Ecto neural progenitor cell (in vitro differentiated cells): ENCODE measurements at regions not wholly inside any gene's neighbourhood (a gene's known extent, or its start where the extent isn't known, plus 50 kb on each side); places are given as distances from the start of the nearest gene placed in this dataset.
A peak's percentile ranks its signal among the peaks of the same experiment; 100 is the strongest.

Experiments used
- DNase-seq: peaks from one replicate; pipeline ENCODE4 v3.0.0-alpha.2; 2018; ENCODE audit warnings: low spot score

DNA sequence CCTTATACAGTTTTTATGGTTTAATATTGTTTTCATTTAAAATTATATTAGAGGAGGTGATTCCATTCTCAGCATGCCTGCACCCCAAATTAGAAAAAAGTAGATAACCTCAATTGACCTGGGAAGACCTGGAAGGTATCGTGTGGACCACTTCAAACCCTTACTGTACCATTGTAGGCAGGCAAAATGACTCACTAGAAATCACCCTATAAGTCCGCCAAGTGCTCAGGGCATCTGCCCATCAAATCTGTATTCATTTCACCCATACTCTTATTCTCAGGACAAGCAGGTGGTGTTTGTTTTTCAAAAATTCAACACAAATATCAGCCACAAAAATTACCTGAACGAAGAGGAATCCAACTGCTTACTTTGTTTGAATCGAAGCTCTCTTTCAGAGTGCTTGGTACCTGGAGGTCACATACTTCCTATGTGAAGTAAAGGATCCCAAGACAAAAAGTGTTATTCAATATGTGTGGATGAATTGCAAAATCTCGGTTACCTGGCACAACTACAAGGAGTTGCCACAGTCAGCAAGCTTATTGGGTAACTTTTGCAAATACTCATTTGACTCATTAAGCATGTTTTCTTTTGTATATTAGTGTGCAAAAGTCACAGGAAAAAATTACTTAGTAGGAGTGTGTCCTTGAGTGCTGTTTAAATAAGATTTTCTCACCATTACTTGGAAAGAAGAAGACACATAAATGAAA lies 216.2 kb downstream of the ENC1 start:
- no peak for DNase-seq

DNA sequence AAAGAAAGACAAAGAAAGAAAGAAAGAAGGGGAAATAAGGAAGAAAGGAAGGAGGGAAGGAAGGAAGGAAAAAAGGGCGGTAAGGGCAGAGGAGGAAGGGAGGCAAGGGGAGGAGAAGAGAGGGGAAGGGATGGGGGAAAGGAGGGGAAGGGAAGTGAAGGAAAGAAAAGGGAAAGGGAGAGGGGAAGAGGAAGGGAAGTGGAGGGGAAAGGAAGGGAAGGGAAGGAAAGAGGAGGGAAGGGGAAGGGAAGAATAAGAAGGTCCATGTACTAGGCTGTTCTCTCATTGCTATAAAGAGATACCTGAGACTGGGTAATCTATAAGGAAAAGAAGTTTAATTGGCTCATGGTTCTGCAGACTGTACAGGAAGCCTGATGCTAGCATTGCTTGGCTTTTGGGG lies 217.1 kb downstream of the ENC1 start:
- DNase-seq = no peak

DNA sequence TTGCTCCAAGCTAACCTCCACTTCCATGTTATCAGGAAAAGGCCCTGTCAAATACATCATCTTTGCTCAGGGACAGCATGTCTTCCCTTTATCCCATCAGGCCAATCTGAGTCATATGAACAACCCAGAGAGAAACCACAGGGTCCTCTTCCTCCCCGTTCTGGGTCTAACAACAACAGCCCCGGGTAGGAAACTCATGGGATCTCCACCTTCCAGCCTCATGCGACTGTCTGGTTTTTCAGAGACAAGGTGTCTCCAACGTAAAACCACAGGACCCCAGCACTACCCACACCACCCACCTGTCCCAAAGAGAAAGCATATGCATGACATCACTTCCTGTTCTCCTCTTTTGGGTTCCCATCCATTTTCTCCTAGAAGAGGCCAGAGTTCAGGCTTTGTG lies 217.9 kb downstream of the ENC1 start:
- DNase-seq = no peak

DNA sequence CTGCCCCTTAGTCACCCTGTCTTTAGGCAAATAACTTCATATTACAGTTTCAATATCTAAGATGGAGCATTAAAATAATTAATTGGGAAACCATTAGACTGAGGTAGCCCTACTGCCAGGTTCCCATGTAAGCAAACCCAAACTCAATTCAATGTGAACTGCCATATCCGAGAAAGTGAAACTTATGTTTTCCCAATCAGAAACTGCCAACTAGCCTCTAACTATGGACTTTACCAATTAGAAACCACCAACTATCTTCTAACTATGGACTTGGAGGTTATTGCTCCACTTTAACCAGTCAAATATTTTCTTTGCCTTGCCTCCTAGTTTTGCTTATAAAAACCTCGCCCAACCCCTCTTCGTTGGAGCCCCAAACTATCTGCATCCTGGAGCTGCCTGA lies 218.5 kb downstream of the ENC1 start:
- DNase-seq = no peak

DNA sequence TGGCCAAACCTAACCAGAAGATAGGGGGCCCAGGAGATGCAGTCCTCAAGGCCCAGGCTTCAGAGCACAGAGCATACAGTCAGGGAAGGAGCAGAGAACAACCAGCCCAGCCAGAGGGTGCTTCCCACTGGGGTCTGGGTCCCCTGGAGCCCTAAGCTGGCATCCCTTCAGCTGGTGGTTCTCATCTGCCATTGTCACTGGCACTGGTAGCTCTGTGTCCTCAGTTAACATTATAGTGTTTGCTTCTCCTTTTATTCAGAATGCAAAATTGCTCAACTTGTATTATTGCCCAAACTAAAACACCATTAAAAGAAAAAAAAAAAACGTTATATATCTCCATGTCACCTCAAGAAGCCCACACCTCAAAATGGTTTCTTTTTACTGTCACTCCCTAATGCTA lies 219.2 kb downstream of the ENC1 start:
- no peak for DNase-seq

DNA sequence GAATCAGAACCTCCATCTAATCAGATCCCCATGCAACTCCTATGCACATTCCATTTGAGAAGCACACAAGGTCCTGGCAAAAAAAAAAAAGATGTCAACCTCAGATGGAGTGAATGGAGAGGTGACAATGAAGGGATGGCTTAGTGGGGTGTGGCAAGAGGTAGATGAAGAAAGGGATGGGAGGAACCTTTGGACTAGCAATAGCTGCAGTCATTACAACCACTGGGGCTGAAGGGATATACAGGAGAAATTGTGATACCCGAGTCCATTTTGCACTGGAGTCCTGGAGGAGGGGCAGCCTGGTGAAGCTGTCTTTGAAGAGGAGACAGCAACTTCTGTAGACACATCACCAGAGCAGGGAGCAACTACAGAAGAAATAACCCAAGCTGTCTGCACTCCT lies 219.6 kb downstream of the ENC1 start:
- no peak for DNase-seq

DNA sequence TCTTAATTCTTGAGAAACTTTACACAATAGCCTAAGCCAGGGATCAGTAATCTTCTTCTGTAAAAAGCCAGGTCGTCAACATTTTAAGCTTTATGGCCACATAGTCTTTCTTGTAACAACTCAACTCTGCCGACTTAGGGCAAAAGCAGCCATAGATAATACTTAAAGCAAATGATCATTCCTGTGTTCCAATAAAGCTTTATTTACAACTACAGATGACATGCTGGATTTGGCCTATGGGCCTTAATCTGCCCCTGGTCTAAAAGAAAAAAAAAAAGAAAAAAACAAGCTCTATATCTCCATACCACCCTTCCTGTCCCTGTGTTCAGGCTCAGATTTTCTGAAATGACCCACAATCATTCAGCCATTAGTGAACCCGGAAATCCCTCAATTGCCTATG lies 220.3 kb downstream of the ENC1 start:
- no peak for DNase-seq

DNA sequence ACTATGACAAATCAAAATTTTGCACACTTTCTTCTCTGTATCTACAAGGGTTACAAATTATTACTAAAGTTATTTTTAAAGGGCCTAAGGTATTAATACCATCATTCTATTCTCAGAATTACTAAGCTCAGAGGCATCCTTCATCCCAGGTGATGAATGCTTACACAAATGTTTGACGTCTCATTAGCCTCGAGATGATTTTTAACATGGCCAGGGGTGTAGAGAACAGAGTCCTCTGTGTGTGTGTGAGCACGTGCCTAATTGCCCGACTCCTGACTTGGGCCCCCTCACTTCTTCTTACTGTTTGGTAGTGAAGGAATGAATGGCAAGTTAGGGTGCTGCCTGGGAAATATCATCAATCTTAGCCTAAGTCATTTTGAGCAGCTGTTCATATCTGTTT lies 221.1 kb downstream of the ENC1 start:
- DNase-seq = no peak

DNA sequence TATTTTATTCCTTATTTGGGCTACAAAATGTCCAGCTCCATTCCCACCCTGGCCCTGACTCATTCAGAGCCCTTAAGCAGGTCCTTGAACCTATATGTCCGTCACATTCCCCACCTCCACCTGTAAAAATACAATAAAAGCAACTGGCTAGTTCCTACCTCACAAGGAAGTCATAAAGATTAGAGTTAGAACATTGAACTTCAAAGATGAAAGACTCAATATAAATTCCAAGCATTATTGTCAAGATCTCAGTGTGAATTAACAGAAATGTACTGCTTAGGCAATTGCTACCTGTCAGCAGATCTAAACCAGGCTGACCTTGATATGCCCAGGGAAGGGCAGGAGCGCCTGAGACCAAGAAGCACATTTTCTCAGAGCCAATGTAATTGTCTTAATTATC lies 221.8 kb downstream of the ENC1 start:
- no peak for DNase-seq

DNA sequence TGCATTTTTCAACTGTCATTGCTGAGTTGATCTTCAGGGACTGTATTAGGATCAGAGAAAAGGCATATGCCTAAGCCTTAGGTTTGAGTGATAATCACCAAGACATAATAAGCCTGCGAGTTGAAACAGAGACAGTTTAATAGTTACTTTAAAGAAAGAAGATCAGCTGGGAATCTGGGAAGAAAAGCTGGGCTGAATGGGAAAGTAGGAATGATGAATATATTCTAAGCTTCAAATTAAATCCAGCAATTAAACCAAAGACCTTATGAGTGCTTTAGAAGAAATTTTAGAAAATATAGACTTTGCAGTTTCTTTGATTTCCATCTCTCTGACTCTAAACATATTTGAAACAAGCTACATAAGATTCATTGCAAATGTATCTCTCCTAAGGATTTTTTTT lies 222.3 kb downstream of the ENC1 start:
- no peak for DNase-seq

DNA sequence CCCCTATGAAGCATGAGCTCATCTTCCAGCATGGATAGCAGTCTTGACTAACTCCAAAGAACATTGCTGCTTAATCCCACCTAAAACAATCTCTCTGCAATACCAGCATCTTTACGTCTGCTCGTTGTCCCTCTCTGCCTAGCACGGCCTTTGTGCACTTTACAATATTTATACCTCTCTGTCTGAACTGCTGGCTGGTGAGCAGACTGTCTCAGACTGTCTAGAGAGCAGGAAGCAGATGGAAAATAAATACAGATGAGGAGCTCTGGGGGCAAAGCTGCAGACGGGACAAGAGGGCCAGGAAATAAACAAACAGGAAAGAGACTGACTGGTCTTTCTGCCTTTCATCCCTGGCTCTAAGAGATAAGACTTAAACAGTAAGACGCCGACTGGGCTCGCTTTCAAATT lies 224.8 kb downstream of the ENC1 start:
- DNase-seq = no peak

DNA sequence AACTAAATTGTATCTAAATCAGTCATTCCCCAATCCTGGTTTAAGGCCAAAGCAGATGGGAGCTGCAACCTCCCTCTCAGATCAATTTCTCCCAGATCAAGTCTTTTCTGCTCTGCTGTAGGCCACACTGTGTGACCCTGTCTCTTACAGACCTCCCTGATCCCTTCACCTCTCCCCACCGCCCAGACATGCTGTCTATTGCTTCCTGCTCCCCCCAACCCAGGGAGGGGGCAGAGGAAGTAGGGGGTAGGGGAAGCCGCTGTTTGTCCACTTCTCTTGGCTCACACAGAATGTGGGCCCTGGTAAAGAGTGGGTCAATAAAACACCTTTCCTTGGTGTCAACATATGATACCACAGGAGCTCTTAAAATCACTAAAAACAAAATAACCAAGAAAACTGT lies 226.3 kb downstream of the ENC1 start:
- no peak for DNase-seq

DNA sequence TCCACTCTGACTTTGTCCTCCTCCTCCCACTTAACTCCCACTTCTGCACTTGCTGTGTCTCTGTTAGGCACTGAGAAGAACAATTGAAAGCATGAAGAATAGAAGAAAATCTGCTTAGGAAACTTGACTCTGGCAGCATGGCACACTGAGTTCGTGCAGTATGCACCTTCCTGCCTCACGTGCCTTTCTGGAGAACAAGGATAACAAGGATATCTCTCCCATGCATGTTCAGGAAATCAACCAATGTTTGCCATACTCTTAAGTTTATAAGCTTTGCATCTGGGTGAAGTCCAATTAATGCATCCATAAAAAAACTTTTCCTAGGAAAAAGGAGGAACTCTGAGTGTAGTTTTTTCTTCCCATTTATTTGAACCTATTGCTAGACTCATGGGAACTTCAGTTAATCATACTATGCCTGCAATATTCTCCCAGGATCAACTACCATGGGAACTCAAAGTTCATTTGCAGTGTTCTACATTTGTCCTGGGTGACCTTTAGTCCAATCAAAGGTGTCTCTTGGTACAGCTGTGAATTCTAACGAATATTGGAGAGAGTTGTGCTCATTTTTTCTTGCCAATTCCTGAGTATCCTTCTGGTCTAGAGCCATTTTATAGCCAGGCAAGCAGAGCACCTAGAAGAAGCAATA lies 227.0 kb downstream of the ENC1 start:
- DNase-seq = no peak

DNA sequence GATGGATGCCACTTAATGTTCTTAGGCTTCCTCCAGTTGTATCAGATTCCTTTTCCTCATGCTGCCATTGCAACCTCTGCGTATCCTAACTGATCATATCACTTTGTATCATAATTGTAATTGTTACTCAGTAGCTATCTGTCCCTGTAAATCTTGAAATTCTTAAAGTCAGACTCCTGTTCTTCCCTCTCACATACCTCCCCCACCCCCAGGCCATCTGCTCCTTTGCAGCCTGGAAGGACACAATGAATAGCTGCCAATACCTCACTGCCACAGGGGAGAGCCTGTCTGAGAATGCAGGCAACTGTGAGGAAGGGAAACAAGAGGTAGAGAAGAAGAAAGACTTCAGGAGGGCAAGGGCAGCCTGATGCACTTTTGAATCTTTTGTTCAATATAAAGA lies 228.5 kb downstream of the ENC1 start:
- DNase-seq = peak; percentile 56

DNA sequence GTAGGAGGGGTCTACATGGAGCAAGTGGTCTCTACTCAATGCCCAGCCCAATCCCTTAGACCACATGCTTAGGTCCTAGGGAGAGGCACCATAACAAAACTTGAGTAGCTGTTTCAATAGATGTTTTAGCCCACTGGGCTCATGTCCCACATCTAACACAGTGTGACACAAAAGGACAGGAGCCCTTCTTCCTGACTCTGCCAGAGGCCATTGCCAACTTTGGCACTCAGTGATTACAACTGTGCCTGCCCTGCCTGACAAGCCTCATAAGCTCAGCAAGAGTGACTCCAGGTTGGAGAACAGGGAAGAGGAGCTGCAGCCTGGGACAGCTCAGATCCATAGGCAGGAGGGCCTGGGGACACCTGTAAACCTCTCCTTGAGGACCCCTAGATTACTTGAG lies 230.8 kb downstream of the ENC1 start:
- no peak for DNase-seq

DNA sequence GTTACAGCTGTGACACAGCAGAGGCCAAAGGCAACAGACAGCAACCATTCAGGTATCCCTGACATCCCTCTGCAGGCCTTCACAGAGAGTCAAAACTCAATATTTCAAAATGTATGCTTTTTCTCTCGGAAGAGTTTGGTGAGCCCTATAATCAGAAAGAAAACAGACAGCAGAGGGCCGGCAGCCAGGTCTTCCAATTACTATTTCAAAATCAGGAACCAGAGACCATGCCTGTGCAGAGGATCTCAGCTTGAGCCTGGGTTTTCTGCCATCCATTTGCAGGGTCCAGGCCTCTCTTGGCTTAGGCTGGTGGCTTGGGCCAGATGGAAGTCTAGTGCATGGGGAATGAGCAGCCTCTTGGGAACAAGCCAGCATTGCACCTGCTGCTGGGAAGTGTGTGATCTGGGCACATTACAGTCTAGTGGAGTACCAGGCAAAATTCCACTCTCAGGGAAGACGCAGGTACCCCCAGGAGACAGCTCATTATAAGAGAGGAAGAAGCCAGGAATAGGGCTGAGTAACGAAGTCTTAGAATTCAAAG lies 231.3 kb downstream of the ENC1 start:
- DNase-seq = no peak

DNA sequence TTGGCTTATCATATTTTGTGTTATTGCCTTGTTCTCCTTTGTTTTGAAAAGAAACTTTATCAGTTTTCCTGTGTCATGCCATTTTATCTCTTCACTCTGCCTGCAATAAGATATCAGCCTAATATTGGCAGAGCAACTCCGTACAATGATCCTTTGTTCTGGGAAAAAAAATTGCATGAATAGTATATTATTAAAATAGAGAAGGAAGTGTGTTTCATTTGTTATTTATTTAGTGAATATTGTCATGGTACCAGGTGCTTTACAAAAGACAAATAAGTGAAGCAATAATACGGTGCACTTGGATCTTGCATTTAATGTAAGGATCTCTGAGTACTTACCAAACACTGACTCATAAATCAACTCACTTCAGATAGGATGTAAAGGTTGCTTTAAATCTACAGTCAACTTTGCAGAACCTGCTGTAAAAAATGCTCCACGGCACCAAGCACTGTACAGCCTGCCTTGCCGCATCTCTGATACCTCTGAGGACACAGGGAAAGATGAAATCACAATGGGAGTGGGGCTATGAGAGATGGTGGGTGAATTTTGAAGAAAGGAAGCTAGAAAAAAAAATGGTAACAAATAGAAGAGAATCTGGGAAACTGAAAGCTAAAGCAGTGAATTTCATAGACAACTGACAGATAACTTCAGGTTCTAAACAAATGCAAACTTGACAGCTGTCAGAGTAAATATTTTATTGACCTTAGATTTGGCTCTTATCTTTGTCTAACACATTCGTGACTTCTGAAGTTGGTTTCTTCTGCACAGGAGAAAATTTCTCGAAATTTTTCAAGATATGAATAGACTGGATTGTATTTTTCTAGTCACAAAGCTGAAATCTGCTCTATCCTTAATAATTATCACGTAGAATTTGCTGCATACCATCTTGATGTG lies 232.1 kb downstream of the ENC1 start:
- no peak for DNase-seq

DNA sequence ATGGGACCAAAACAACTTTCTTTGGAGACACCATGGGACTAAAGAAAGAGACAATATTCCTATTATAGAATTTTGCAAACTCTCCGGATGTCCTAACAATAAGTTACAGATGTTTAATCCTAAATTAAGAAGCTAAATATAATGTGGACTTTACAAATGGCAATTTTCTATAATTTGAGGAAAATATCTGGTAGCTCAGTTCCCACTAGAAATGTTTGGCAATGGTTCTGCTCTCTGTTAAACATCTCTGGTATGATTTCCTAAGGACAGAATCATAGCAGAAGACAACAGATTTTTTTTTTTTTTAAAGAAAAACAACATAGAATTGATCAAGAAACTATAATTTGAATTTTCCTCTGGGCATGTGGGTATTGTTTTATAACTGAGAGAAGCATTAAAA lies 232.8 kb downstream of the ENC1 start:
- DNase-seq = no peak

DNA sequence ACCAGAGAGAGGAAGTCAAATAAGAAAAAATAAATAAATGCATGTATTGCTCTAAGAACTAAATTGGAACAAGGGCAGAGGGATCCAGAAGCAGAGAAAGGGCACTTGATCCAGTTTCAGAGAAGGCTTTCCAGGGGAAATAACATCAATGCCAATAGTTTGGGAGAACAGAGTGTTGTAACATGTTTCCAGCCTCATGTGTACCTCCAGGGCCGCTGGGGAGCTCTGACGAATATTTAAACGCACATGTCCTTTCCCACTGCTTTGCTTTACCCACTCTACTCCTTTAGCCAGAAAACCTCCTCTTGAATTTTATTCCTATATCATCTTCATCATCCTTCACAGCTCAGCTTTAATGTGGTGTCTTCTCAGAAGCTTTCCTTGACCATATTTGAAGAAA lies 233.7 kb downstream of the ENC1 start:
- no peak for DNase-seq

DNA sequence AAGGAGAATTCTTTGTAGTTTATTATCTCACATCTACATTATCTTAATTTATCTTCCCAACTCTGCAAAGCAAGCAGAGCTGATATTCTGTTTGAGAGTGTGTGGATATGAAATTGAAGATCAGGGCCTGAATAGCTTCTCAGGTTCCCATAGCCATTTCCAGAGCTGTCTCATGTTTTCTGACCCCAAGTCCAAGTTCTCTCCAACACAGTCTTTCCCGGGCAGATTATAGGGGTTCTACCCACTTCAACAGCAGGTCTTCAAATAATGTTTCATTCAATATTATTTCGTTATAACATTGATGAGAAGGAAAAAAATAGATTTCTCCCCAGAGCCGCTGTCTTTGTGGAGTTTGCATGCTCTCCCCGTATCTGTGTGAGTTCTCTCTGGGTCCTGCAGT lies 234.9 kb downstream of the ENC1 start:
- DNase-seq = no peak

DNA sequence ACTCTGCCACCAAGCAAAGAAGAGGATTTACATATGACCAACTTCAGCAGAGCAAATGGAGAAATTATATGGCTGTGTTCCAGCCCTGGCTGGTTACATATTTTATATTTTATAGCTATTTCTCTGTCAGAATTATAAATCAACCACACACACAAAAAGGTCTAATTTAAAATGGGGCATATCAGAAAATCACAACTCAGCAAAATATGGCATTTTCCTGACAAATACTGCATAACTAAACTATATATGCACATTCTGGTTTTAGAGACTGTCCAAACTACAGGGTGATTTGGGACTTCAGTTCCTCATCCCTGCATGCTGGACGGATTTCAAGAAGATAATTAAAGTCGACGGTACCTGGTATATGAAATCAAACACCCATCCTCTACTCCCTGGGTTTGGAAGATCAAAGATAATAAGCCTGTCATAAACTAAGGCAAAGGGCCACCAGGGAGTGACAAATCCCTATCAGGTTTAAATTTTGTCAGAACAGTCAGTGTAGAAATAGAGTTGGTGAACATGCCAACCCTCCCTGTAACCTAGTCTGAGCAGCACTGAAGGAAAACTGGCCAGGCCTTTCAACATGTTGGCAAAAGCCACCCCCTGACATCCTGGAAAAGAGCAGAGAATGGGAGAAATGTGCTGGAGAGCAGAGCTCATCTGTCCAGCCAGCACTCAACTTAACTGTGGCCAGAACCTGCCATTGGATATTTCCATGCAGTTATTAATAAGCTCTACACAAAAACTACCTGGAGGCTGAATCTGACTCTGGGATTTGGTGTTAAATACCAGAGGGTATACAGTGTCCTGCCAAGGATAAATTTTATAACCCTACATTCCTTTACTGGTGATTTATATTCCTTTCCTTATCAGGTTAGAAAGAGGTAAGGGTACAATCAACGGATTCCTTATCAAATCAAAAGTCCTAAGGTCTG lies 235.7 kb downstream of the ENC1 start:
- DNase-seq = no peak

DNA sequence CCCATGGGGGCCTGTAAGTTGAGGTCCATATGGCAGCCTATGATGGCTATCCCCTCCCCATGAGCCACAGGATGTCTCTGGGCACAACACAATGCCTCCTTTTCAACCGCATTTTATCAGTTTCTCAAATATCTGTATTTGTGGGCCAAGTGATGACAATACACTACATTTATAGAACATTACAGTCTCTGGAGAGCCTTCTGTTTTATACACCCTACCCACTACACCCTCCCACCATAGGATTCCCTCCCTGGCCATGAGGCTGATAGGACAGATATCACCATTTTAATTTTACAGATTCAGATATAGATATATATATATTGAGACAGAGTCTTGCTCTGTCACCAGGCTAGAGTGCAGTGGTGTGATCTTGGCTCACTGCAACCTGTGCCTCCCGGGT lies 236.8 kb downstream of the ENC1 start:
- no peak for DNase-seq
